ENCODE measurements at regions not wholly inside any gene's neighbourhood (a gene's known extent, or its start where the extent isn't known, plus 50 kb on each side); places are given as distances from the start of the nearest gene placed in this dataset.
A peak's percentile ranks its signal among the peaks of the same experiment; 100 is the strongest.

DNA sequence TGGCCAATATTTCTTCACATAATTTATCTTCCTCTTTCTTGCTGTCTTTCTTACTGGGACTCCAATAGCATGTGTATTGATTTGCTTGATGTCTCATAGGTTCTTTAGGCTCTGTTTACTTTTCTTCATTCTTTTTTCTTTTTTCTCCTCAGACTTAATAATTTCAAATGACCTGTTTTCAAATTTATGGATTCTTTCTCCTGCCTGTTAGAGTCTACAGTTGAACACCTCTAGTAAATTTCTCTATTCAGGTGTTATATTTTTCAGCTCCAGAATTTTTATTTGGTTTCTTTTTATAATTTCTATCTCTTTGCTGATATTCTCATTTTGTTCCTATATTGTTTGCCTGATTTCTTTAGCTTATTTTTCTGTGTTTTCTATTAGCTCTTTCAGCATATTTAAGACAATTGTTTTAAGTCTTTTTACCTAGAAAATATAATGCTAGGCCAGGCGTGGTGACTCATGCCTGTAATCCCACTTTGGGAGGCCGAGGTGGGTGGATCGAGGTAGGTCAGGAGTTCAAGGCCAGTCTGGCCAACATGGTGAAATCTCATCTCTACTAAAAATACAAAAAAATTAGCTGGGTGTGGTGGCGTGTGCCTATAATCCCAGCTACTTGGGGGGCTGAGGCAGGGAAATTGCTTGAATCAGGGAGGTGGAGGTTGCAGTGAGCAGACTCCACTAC is 61.9 kb upstream of the TNS3 start:
- TF ChIP-seq, protein P1, sequence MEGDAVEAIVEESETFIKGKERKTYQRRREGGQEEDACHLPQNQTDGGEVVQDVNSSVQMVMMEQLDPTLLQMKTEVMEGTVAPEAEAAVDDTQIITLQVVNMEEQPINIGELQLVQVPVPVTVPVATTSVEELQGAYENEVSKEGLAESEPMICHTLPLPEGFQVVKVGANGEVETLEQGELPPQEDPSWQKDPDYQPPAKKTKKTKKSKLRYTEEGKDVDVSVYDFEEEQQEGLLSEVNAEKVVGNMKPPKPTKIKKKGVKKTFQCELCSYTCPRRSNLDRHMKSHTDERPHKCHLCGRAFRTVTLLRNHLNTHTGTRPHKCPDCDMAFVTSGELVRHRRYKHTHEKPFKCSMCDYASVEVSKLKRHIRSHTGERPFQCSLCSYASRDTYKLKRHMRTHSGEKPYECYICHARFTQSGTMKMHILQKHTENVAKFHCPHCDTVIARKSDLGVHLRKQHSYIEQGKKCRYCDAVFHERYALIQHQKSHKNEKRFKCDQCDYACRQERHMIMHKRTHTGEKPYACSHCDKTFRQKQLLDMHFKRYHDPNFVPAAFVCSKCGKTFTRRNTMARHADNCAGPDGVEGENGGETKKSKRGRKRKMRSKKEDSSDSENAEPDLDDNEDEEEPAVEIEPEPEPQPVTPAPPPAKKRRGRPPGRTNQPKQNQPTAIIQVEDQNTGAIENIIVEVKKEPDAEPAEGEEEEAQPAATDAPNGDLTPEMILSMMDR (IDR thresholded peaks at IDR 0.05; ENCODE audit: unreplicated experiment): no peak
- Mint-ChIP-seq H3K27ac (no peak overlapping the region), H3K4me3 (no peak overlapping the region), H3K36me3 (peaks cover 11% of the 10 kb centered on the region), H3K27me3 (ENCODE audit: low read depth) (no peaks in the 10 kb centered on the region), H3K9me3 (peaks cover 11% of the 10 kb centered on the region), H3K4me1 (peaks cover 60% of the 10 kb centered on the region)
- no peak for DNase-seq (ENCODE audit: low spot score in 2 of 2, unreplicated experiment in 2 of 2)

DNA sequence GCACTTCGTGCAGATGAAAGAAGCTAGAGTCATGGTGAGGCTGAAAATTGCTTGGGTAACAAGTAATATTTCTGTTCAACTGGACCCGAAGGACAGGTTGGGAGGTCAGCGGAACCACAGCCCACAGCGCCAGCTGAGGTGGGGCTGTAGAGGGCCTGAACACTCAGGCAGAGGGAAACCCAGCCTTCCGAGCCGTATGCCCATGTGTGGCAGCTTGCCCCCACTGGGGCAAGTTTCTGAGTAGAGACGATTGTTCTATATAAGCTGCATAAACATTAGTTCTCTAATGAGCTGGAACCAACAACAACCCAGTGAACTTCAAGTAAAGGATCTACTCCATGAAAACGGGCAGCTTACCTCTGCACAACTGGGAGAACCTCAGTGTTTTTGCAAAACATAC is 58.4 kb upstream of the TNS3 start:
- H3K9me3 Mint-ChIP-seq: peaks cover 11% of the 10 kb centered on the region
- H3K27me3 Mint-ChIP-seq (ENCODE audit: low read depth): no peaks in the 10 kb centered on the region
- H3K36me3 Mint-ChIP-seq: peaks cover 11% of the 10 kb centered on the region
- H3K4me1 Mint-ChIP-seq: peaks cover 67% of the 10 kb centered on the region
- DNase-seq (ENCODE audit: low spot score in 2 of 2, unreplicated experiment in 2 of 2): no peak
- peak overlapping the region; percentile 98 for H3K27ac Mint-ChIP-seq
- TF ChIP-seq, protein P1 (IDR thresholded peaks at IDR 0.05; ENCODE audit: unreplicated experiment): no peak
- no peak overlapping the region for H3K4me3 Mint-ChIP-seq

DNA sequence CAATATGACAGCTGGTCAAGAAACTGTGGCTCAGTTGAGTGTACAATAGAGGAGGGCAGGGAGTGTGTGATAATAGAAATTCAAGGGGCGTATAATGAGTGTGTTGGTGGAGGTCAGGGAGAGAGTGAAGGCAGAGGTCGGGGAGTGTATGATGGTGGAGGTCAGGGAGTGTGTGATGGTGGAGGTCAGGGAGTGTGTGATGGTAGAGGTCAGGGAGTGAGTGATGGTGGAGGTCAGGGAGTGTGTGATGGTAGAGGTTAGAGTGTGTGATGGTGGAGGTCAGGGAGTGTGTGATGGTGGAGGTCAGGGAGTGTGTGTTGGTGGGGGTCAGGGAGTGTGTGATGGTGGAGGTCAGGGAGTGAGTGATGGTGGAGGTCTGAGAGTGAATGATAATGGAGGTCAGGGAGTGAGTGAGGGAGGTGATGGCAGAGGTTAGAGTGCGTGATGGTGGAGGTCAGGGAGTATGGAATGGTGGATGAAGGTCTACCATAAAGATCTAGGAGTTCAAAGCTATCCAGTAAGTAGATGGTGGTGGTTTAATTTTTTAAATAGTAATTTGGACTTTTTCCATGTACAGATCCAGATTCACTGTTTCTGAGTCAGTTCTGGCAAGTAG is 57.7 kb upstream of the TNS3 start:
- peaks cover 6% of the 10 kb centered on the region for H3K9me3 Mint-ChIP-seq
- no peak overlapping the region for H3K4me3 Mint-ChIP-seq
- H3K27me3 Mint-ChIP-seq (ENCODE audit: low read depth): no peaks in the 10 kb centered on the region
- peak overlapping the region; percentile 98 for H3K27ac Mint-ChIP-seq
- peaks cover 71% of the 10 kb centered on the region for H3K4me1 Mint-ChIP-seq
- peaks cover 6% of the 10 kb centered on the region for H3K36me3 Mint-ChIP-seq
- no peak for DNase-seq (ENCODE audit: low spot score in 2 of 2, unreplicated experiment in 2 of 2)
- TF ChIP-seq, protein P1 (IDR thresholded peaks at IDR 0.05; ENCODE audit: unreplicated experiment): no peak

DNA sequence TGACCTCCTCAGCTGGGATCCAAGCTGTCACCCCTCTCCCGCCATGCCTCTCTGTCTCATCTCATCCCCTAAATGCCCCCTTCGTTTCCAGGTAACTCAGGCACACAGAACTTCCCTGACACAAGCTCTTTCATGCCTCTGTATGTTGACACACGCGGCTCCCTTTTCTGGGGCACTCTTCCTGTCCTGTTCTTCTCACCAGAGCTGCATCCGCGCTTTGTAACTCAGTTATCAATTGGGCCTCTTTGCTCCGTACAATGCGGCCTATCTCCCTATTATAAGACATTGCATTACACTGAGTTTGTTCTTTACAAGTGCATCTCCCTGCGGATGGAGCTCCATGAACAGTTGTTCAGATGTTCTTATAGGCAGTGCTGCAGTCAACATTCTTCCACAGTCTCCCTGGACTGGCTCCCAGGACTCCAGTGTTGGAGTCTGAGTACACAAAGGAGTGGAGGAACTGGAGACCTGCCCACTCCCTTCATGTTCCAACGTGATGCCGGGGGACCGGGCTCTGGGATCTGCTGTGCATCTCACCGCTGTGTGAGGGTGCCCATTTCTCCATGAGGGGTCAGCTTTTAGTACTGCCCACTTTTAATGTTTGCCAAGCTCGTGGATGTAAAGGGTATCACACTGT is 56.9 kb upstream of the TNS3 start:
- DNase-seq (ENCODE audit: low spot score in 2 of 2, unreplicated experiment in 2 of 2): no peak
- peak overlapping the region; percentile 84 for H3K27ac Mint-ChIP-seq
- H3K36me3 Mint-ChIP-seq: peaks cover 5% of the 10 kb centered on the region
- H3K9me3 Mint-ChIP-seq: peaks cover 5% of the 10 kb centered on the region
- no peak overlapping the region for H3K4me3 Mint-ChIP-seq
- peaks cover 77% of the 10 kb centered on the region for H3K4me1 Mint-ChIP-seq
- TF ChIP-seq, protein P1 (IDR thresholded peaks at IDR 0.05; ENCODE audit: unreplicated experiment): no peak
- H3K27me3 Mint-ChIP-seq (ENCODE audit: low read depth): no peaks in the 10 kb centered on the region

DNA sequence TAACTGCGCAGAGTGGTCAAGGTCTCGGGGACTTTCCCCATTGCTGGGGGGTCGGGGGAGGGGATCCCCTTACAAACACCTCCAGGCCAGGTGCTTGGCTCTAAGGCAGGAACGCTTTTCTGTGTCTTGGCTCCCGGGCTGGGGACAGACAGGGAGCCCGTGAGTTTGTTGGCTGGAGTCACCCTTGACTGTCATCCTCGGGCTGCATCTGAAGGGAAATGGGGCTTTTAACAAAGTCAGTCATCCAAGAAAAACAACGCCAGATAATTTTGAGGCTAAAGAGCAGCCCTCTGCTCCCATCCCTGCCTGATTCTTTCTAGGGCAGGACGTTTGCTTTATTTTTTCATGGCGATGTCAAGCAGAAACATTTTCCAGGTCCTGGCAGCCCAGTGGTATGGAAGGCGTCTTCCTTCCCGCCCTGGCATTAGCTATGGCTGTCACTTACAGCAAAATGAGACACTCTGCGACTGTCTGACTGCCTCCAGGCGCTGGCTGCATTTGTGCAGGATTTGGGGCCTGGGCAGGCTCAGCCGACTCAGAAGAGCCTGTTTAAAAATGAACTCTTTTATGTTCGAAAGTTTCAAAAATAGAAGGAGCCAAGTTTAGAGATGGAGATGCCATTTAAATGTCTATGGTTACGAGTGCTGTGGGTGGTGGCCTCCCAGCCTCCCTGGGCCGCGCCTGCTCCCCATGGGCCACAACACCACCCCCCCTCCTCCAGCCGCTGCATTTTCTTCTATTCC is 54.7 kb upstream of the TNS3 start:
- Mint-ChIP-seq H3K27me3 (ENCODE audit: low read depth) (no peaks in the 10 kb centered on the region), H3K36me3 (no peaks in the 10 kb centered on the region), H3K27ac (peak overlapping the region; percentile 99), H3K9me3 (no peaks in the 10 kb centered on the region), H3K4me3 (peak overlapping the region; percentile 70), H3K4me1 (peaks cover 80% of the 10 kb centered on the region)
- DNase-seq (ENCODE audit: low spot score in 2 of 2, unreplicated experiment in 2 of 2): no peak
- TF ChIP-seq, protein P1 (IDR thresholded peaks at IDR 0.05; ENCODE audit: unreplicated experiment): no peak

All from mesothelial cell of epicardium (in vitro differentiated cells).